Tibial artery (tissue), 4 donors: ENCODE measurements at regions not wholly inside any gene's neighbourhood (a gene's known extent, or its start where the extent isn't known, plus 50 kb on each side); places are given as distances from the start of the nearest gene placed in this dataset.

ENCODE experiments used
- DNase-seq, 2 donors: peaks; one replicate each; pipeline ENCODE4 v3.0.0-alpha.2; 2019
- H3K27ac ChIP-seq, 2 donors: fragments of 200-600 bp; sonication (generic) in 1 of 2; 1 replicate in 1 of 2; 2 replicates in 1 of 2; pipeline ENCODE4 v1.5.1; 2018 to 2019; ENCODE audit warnings: mild to moderate bottlenecking in 1 of 2
- H3K27me3 ChIP-seq, 2 donors: fragments of 200-600 bp; sonication (generic) in 1 of 2; one replicate each; pipeline versions ENCODE4 v1.5.1 to v1.6.0; 2016 to 2019
- H3K36me3 ChIP-seq, 3 donors: fragments of 200-600 bp; sonication (generic) in 2 of 3; one replicate each; pipeline ENCODE4 v1.5.1; 2016 to 2019; ENCODE audit warnings: mild to moderate bottlenecking in 2 of 3
- H3K4me1 ChIP-seq, 4 donors: fragments of 200-600 bp; sonication (generic) in 2 of 4; 1 replicate in 3 of 4; 2 replicates in 1 of 4; pipeline ENCODE4 v1.5.1; 2016 to 2019
- H3K4me3 ChIP-seq, 2 donors: fragments of 200-600 bp; sonication (generic) in 1 of 2; 1 replicate in 1 of 2; 2 replicates in 1 of 2; pipeline ENCODE4 v1.5.1; 2018 to 2019; ENCODE audit warnings: mild to moderate bottlenecking in 2 of 2
- H3K9me3 ChIP-seq, 3 donors: fragments of 200-600 bp; sonication (generic) in 1 of 3; one replicate each; pipeline ENCODE4 v1.5.1; 2016 to 2019
- CTCF ChIP-seq, 2 experiments: fragments of 200-600 bp in 1 of 2; fragments of 450-650 bp in 1 of 2; IDR thresholded peaks; one replicate each; pipeline ENCODE4 v1.5.1; 2017 to 2019; ENCODE audit warnings: antibody characterized with exemption in 2 of 2, mild to moderate bottlenecking in 1 of 2, moderate library complexity in 1 of 2
- intact Hi-C: fragments of 100-400 bp; cut with DNase I; formaldehyde crosslinking; loops from one replicate; pipeline ENCODE4 v1.15.0; 2023; ENCODE audit warnings: low total_unique reads

DNA sequence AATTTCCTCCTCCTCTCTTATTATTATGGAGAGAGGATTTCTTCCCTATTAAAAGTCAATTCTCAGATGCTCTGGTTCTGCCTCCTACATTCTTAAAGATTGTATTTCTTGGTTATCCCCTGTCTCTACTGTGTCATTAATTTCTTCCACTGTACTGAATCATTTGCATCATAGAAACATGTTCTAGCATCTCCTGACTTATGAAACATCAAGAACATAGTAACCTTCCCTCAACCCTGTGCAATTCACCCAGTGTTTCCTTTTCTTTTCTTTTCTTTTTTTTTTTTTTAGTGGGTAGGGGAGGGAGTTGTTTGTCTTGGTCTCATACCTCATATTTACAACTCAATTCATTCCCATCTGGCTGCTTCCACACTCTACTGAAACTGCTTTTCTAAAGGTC is 288.0 kb upstream of the PLET1 start:
- H3K4me1 ChIP-seq, result no peaks in the 10 kb centered on the region
- TF ChIP-seq CTCF (IDR thresholded peaks at IDR 0.05), result no peak
- no peak overlapping the region for H3K4me3 ChIP-seq
- no peak overlapping the region for H3K27ac ChIP-seq
- H3K36me3 ChIP-seq, result no peaks in the 10 kb centered on the region
- H3K27me3 ChIP-seq, result no peaks in the 10 kb centered on the region
- intact Hi-C loops, result no loop called here
- DNase-seq, result no peak
- no peaks in the 10 kb centered on the region for H3K9me3 ChIP-seq

GRCh38 chr11:112553205-112553731 is 292.6 kb upstream of the PLET1 start:
- Histone ChIP-seq H3K27ac (no peak overlapping the region), H3K36me3 (no peaks in the 10 kb centered on the region), H3K9me3 (no peaks in the 10 kb centered on the region), H3K4me3 (no peak overlapping the region), H3K4me1 (peaks cover 0 to 8% (median 0%) of the 10 kb centered on the region in 4 donors), H3K27me3 (no peaks in the 10 kb centered on the region)
- intact Hi-C loops, result no loop called here
- TF ChIP-seq CTCF (IDR thresholded peaks at IDR 0.05), result no peak
- DNase-seq, result no peak

- H3K4me1 ChIP-seq, result peaks cover 0 to 8% (median 0%) of the 10 kb centered on the region in 4 donors
- no peaks in the 10 kb centered on the region for H3K9me3 ChIP-seq
- TF ChIP-seq CTCF (IDR thresholded peaks at IDR 0.05), result no peak
- no peaks in the 10 kb centered on the region for H3K27me3 ChIP-seq
- no peak for DNase-seq
- intact Hi-C loops, result no loop called here
- H3K36me3 ChIP-seq, result no peaks in the 10 kb centered on the region
- H3K27ac ChIP-seq, result no peak overlapping the region
- H3K4me3 ChIP-seq, result no peak overlapping the region
Measured at GRCh38 chr11:112554586-112554985, 293.9 kb upstream of the PLET1 start.

GRCh38 chr11:112555491-112556364 is 295.1 kb upstream of the PLET1 start:
- H3K27me3 ChIP-seq, result no peaks in the 10 kb centered on the region
- H3K9me3 ChIP-seq, result no peaks in the 10 kb centered on the region
- H3K27ac ChIP-seq, result no peak overlapping the region
- H3K4me3 ChIP-seq, result no peak overlapping the region
- TF ChIP-seq CTCF (IDR thresholded peaks at IDR 0.05), result peak; percentile 62 to 64
- intact Hi-C loops, result loop anchor here (2.0 kb wide), 1 partner anchor 265 kb away; no protein-coding TSS in a partner anchor
- H3K4me1 ChIP-seq, result peaks cover 0 to 8% (median 0%) of the 10 kb centered on the region in 4 donors
- DNase-seq, result peak; percentile 29 to 73
- no peaks in the 10 kb centered on the region for H3K36me3 ChIP-seq

GRCh38 chr11:112558691-112559090 is 298.0 kb upstream of the PLET1 start:
- H3K9me3 ChIP-seq, result no peaks in the 10 kb centered on the region
- no peak overlapping the region for H3K4me3 ChIP-seq
- no peaks in the 10 kb centered on the region for H3K36me3 ChIP-seq
- no peak for DNase-seq
- no peak overlapping the region for H3K27ac ChIP-seq
- no peak for TF ChIP-seq CTCF (IDR thresholded peaks at IDR 0.05)
- peaks cover 0 to 10% (median 5%) of the 10 kb centered on the region in 4 donors for H3K4me1 ChIP-seq
- H3K27me3 ChIP-seq, result no peaks in the 10 kb centered on the region
- intact Hi-C loops, result no loop called here
